ENCODE measurements at regions not wholly inside any gene's neighbourhood (a gene's known extent, or its start where the extent isn't known, plus 50 kb on each side); places are given as distances from the start of the nearest gene placed in this dataset.
"Not testable (repeated sequence)": the region's sequence is repeated elsewhere in the genome, so short reads cannot be mapped to it uniquely, and the experiment has no call there.

DNA sequence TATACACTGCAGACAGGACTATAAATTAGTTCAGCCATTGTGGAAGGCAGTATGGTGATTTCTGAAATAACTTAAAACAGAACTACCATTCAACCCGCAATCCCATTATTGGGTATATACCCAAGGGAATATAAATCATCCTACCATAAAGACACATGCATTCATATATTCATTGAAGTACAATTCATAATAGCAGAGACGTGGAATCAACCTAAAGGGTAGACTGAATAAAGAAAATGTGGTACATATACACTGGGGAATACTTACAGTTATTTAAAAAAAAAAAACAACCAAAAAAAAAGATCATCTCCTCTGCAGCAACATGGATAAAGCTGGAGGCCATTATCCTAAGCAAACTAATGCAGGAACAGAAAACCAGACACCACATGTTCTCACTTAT lies 473.9 kb downstream of the TRHDE start:
- Histone ChIP-seq H3K27ac (no peak overlapping the region), H3K9me3 (no peaks in the 10 kb centered on the region), H3K36me3 (no peaks in the 10 kb centered on the region), H3K27me3 (no peaks in the 10 kb centered on the region), H3K4me3 (no peak overlapping the region), H3K4me1 (no peaks in the 10 kb centered on the region)
- intact Hi-C loops (cut with DNase I; ENCODE audit: low total_unique reads) = no loop called here
- no peak for DNase-seq
- TF ChIP-seq, protein P1, sequence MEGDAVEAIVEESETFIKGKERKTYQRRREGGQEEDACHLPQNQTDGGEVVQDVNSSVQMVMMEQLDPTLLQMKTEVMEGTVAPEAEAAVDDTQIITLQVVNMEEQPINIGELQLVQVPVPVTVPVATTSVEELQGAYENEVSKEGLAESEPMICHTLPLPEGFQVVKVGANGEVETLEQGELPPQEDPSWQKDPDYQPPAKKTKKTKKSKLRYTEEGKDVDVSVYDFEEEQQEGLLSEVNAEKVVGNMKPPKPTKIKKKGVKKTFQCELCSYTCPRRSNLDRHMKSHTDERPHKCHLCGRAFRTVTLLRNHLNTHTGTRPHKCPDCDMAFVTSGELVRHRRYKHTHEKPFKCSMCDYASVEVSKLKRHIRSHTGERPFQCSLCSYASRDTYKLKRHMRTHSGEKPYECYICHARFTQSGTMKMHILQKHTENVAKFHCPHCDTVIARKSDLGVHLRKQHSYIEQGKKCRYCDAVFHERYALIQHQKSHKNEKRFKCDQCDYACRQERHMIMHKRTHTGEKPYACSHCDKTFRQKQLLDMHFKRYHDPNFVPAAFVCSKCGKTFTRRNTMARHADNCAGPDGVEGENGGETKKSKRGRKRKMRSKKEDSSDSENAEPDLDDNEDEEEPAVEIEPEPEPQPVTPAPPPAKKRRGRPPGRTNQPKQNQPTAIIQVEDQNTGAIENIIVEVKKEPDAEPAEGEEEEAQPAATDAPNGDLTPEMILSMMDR (IDR thresholded peaks at IDR 0.05) = no peak

DNA sequence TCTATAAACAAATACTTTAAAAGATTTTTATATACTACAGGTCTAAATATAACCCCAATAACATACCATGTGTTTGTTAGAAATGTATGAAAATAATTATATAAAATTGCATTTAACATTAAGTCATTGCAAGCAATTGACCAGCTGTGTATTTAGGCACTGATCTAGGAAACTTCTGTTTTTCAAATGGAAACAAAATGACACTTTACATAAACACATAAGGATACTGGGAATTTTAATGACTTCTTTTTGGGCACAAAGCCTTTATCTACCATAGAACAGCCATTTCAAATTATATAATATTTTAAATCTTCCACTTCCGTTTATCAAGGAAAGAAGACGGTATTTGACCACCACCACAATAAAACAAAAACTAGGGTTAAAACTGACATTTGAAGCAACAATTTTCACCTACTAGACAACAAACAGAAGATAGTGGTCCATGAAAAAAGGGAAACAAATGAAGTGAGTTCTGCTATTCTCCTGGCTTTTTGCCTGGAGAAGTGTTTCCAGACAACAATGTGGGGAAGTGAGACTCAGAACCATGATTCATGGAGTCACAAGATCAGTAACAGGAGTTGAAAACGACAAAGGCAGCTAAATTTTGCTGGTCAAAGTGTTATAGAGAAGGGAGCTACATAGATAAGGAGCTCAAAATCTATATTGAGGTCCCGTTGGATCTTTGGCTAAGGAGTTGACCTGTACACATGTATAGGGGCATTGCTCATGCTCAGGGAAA lies 475.1 kb downstream of the TRHDE start:
- no peaks in the 10 kb centered on the region for H3K9me3 ChIP-seq
- intact Hi-C loops (cut with DNase I; ENCODE audit: low total_unique reads) = no loop called here
- TF ChIP-seq, protein P1 (IDR thresholded peaks at IDR 0.05) = no peak
- no peaks in the 10 kb centered on the region for H3K27me3 ChIP-seq
- DNase-seq = no peak
- no peak overlapping the region for H3K27ac ChIP-seq
- no peaks in the 10 kb centered on the region for H3K4me1 ChIP-seq
- H3K36me3 ChIP-seq = no peaks in the 10 kb centered on the region
- no peak overlapping the region for H3K4me3 ChIP-seq

DNA sequence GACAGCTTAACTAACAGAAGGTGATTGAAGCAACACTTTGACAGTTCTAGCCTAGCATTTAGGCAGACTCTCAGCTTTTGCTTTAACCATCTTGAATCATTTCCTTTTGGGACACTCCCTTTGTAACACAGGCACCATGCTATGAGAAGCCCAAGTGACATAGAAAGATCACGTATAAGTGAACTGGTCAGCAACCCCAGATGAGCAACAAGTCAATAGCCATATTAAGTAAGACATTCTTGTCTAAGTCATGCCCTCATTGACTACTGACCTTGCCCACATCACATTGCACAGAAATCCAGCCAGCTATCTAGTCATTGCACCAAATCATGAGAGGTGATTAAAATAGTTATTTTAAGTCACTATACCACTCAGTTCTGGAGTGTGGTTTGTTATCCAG lies 476.8 kb downstream of the TRHDE start:
- no peak overlapping the region for H3K27ac ChIP-seq
- H3K4me3 ChIP-seq = no peak overlapping the region
- H3K9me3 ChIP-seq = no peaks in the 10 kb centered on the region
- DNase-seq = no peak
- H3K36me3 ChIP-seq = no peaks in the 10 kb centered on the region
- no peaks in the 10 kb centered on the region for H3K27me3 ChIP-seq
- TF ChIP-seq, protein P1 (IDR thresholded peaks at IDR 0.05) = no peak
- intact Hi-C loops (cut with DNase I; ENCODE audit: low total_unique reads) = no loop called here
- H3K4me1 ChIP-seq = no peaks in the 10 kb centered on the region

DNA sequence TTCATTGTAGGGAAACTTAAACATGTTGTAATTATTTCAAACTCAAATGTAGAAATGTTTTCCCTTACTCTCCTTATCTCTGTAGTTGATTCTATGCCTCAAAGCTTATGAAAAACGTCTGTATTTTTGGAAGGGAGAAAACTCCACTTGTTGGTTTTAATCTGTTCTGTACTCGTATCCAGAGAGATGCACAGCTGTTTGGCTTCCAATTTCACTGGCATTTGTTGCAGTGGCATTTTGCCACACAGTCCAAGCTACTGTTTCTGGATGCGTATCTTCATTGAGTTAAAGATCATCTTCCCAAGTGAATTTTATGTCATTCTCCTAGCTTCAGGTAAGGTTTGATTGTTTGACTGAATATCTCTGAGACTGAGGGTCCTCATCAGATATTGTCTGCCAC lies 481.4 kb downstream of the TRHDE start:
- DNase-seq = no peak
- intact Hi-C loops (cut with DNase I; ENCODE audit: low total_unique reads) = no loop called here
- Histone ChIP-seq H3K27me3 (no peaks in the 10 kb centered on the region), H3K27ac (no peak overlapping the region), H3K9me3 (no peaks in the 10 kb centered on the region), H3K36me3 (no peaks in the 10 kb centered on the region), H3K4me3 (no peak overlapping the region), H3K4me1 (no peaks in the 10 kb centered on the region)
- TF ChIP-seq, protein P1 (IDR thresholded peaks at IDR 0.05) = no peak

DNA sequence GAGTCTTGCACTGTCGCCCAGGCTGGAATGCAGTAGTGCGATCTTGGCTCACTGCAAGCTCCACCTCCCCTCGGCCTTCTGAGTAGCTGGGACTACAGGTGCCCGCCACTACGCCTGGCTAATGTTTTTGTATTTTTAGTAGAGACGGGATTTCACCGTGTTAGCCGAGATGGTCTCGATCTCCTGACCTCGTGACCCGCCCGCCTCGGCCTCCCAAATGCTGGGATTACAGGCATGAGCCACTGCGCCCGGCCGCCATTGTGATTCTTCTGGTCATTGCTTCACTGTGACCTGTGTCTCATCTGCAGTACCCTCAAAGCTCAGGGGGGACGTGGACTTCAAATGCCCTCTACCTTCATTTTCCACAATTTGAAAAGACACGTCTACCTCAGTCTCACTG lies 481.9 kb downstream of the TRHDE start:
- H3K36me3 ChIP-seq; intact Hi-C loops (cut with DNase I; ENCODE audit: low total_unique reads); H3K27me3 ChIP-seq; H3K27ac ChIP-seq; H3K9me3 ChIP-seq; H3K4me1 ChIP-seq; DNase-seq; H3K4me3 ChIP-seq: not testable (repeated sequence)

DNA sequence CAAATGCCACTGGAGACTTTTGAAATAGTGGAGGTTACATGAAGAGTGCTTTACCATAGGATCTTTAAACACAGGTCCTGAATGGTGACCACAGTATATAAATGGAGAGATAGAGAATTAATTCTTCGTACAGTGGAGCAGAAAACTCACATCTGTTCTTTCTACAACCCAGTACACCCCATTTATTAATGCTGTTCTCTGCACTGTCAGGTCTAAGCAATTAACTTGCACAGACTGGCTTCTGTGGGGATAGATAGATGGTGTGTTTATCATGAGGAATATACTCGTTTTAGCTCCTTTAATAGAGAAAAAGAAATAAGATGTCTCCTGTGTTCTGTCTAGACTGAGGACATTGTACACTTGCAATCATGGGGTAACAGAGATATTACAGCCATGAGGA lies 494.3 kb downstream of the TRHDE start:
- Histone ChIP-seq H3K36me3 (no peaks in the 10 kb centered on the region), H3K4me3 (no peak overlapping the region), H3K27me3 (no peaks in the 10 kb centered on the region), H3K9me3 (no peaks in the 10 kb centered on the region), H3K4me1 (no peaks in the 10 kb centered on the region), H3K27ac (no peak overlapping the region)
- DNase-seq = no peak
- intact Hi-C loops (cut with DNase I; ENCODE audit: low total_unique reads) = no loop called here
- TF ChIP-seq, protein P1 (IDR thresholded peaks at IDR 0.05) = no peak
